ENCODE measurements at regions not wholly inside any gene's neighbourhood (a gene's known extent, or its start where the extent isn't known, plus 50 kb on each side); places are given as distances from the start of the nearest gene placed in this dataset.

GRCh38 chr2:66041902-66042657 lies 392.8 kb upstream of the MEIS1 start:
- no peak for TF ChIP-seq JUN (CRISPR knock-in tag; IDR thresholded peaks at IDR 0.05)
- TF ChIP-seq IRF2 (CRISPR knock-in tag; IDR thresholded peaks at IDR 0.05; ENCODE audit: borderline replicate concordance, low read depth), result no peak
- TF ChIP-seq NFE2L1 (CRISPR knock-in tag; IDR thresholded peaks at IDR 0.05), result no peak

Data from WTC11 (cell line).